Activated T-cell treated with anti-CD3 and anti-CD28 coated beads for 1 hour (primary cell): ENCODE measurements at regions not wholly inside any gene's neighbourhood (a gene's known extent, or its start where the extent isn't known, plus 50 kb on each side); places are given as distances from the start of the nearest gene placed in this dataset.

ENCODE experiments used
- DNase-seq: peaks from one replicate; pipeline ENCODE4 v3.0.0-alpha.2; 2020; ENCODE audit warnings: low read depth

GRCh38 chr4:38601916-38602291, 62.1 kb upstream of the KLF3 start:
- DNase-seq: no peak

GRCh38 chr4:38603652-38604051, 60.3 kb upstream of the KLF3 start:
- no peak for DNase-seq

DNA sequence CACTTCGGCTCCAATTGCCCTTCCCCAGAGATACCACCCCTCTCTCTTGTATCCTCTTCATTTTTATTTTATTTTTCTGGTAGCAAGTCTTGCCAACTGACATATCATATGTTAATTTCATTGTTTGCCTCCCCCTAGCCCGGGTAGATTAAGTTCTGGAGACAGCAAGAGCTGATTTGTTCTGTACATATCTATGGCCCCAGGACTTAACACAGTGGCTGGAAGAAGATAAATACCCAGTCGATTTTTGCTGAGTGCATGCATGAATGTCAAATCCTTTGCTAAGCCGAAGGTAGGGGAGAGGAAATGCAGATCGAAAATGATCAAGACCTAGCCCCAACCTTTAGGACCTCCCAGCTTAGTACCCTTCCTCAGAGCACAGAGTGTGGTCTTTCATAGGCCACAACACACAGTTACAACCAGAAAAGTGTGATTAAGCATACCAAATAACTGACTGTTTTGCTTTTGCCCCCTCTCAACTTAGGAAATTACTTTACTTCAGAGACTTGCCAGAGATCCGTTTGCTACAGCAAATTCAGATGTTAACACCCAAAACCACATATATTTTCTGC, 58.7 kb upstream of the KLF3 start:
- DNase-seq: no peak

- DNase-seq: no peak
Measured at GRCh38 chr4:38605753-38606586, 58.0 kb upstream of the KLF3 start.

GRCh38 chr4:38606587-38606905, 57.5 kb upstream of the KLF3 start:
- DNase-seq: no peak

GRCh38 chr4:38609614-38610013, 54.4 kb upstream of the KLF3 start:
- no peak for DNase-seq

DNA sequence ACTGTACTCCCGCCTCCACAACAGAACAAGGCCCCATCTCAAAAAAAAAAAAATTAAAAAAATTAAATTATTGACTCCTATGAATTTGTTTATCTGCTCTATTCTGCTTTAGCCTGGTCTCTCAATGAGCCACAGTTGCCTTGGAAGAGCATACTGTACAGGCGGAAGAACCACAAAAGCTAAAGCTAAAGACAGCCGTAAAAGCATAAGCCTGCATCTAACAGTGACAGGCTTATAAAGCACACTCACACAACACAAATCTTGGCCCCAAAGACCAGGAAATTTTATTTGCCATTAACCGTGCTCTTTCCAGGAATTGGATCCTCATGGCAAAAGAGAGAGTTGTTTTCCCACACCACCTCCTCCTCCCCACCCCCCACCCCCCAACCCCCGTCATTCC, 53.5 kb upstream of the KLF3 start:
- no peak for DNase-seq

DNA sequence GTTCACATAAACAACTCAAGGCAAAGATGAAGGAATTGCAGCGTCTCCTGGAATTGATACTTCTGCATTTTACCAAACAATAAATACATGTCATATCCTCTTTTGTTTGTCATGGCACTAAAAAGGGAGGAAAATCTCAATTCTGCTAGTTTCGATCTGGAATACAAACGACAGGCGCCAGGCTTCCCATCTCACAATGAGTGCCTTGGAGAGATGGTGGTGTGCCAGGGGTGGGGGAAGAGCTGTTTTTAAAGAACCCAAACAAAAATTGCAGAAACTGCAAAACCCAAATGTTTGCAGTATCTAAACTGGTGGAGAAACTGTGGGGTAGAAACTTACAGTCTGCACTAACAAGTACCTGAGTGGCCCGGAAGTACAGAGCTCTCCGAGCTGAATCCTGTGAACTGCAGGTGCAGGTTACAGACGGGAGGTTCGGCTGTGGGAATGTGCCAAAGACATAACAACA, 53.0 kb upstream of the KLF3 start:
- no peak for DNase-seq

GRCh38 chr4:38611676-38612075, 52.3 kb upstream of the KLF3 start:
- no peak for DNase-seq

DNA sequence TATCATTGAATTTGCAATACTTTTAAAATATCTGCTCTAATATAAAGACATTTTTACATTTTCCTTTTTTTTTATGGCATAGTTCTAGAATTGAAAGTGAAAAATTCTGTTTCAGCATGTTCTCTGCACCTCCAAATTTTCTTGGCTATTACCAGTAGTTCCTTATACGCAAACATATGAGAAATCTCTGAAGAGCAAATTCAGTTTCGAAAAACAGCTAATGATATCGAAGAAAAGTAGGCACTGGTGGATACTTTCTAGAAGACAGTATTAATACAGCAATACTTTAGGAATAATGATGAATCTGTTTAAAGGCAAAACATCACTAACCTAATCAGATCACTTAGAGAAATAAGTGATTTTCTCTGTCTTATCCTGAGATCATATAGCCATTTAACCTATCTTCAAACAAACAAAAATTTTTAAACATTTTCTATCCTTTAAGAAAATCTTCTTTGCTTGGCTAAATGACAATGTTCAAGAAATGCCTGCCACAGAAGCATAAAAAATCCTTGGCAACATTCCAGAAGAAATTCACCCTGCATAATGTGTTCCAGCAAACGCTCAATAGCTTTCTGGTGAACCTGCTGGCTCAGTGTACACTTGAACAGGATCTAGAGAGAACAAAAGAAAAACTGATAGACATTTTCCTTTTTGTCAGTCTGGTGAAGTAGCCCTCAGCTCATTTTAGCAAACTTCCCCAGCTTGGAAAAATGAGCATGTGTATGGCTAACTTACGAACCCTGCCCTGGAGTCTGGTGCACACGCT, 51.2 kb upstream of the KLF3 start:
- no peak for DNase-seq
